Islet precursor cell (in vitro differentiated cells): ENCODE measurements at regions not wholly inside any gene's neighbourhood (a gene's known extent, or its start where the extent isn't known, plus 50 kb on each side); places are given as distances from the start of the nearest gene placed in this dataset.

Source experiments
- DNase-seq: peaks from one replicate; pipeline ENCODE4 v3.0.0-alpha.2; 2018

GRCh38 chr15:38672814-38673670 is 108.4 kb upstream of the RASGRP1 start:
- no peak for DNase-seq

GRCh38 chr15:38674448-38674847 is 109.8 kb upstream of the RASGRP1 start:
- no peak for DNase-seq

- DNase-seq: no peak
Observed at GRCh38 chr15:38678281-38678680, 113.7 kb upstream of the RASGRP1 start.

- DNase-seq: no peak
Observed at GRCh38 chr15:38680775-38681174, 116.2 kb upstream of the RASGRP1 start.

- DNase-seq: no peak
Observed at GRCh38 chr15:38682363-38682762, 117.7 kb upstream of the RASGRP1 start.

- no peak for DNase-seq
Observed at GRCh38 chr15:38682861-38683260, 118.2 kb upstream of the RASGRP1 start.

GRCh38 chr15:38683382-38684242 is 119.0 kb upstream of the RASGRP1 start:
- DNase-seq: peak; percentile 74

- no peak for DNase-seq
Observed at GRCh38 chr15:38684440-38685010, 119.9 kb upstream of the RASGRP1 start.

- DNase-seq: no peak
Observed at GRCh38 chr15:38685686-38686339, 121.2 kb upstream of the RASGRP1 start.

- no peak for DNase-seq
Observed at GRCh38 chr15:38687340-38687739, 122.7 kb upstream of the RASGRP1 start.

GRCh38 chr15:38687775-38688495 is 123.3 kb upstream of the RASGRP1 start:
- DNase-seq: no peak

- peak; percentile 61 for DNase-seq
Observed at GRCh38 chr15:38688761-38689160, 124.1 kb upstream of the RASGRP1 start.

GRCh38 chr15:38689522-38689921 is 124.9 kb upstream of the RASGRP1 start:
- no peak for DNase-seq

GRCh38 chr15:38690216-38690615 is 125.6 kb upstream of the RASGRP1 start:
- DNase-seq: no peak

GRCh38 chr15:38690719-38691332 is 126.2 kb upstream of the RASGRP1 start:
- peak; percentile 88 for DNase-seq

GRCh38 chr15:38691377-38691776 is 126.8 kb upstream of the RASGRP1 start:
- no peak for DNase-seq

GRCh38 chr15:38691965-38692788 is 127.6 kb upstream of the RASGRP1 start:
- DNase-seq: no peak

- DNase-seq: no peak
Observed at GRCh38 chr15:38692789-38693062, 128.1 kb upstream of the RASGRP1 start.

- DNase-seq: no peak
Observed at GRCh38 chr15:38695249-38696108, 130.9 kb upstream of the RASGRP1 start.

GRCh38 chr15:38696109-38696727 is 131.6 kb upstream of the RASGRP1 start:
- peak; percentile 73 for DNase-seq
